AG04450 (cell line): ENCODE measurements at regions not wholly inside any gene's neighbourhood (a gene's known extent, or its start where the extent isn't known, plus 50 kb on each side); places are given as distances from the start of the nearest gene placed in this dataset.

Experiments
- CTCF ChIA-PET: fragments of 300-600, 350-600 bp; formaldehyde crosslinking; extraction: SDS; loops from one replicate; lab custom pipeline; 2022; ENCODE audit warnings: antibody characterized with exemption, inconsistent platforms; lab: Charles Lee
- POLR2A ChIA-PET: fragments of 350-600 bp; formaldehyde crosslinking; extraction: SDS; loops from one replicate; lab custom pipeline; 2021; ENCODE audit warnings: antibody characterized with exemption, inconsistent platforms; lab: Yijun Ruan, JAX
- DNase-seq: peaks from one replicate; pipeline ENCODE4 v3.0.0-alpha.2; 2011; ENCODE audit warnings: low read depth, low spot score
- H3K27ac ChIP-seq: one replicate; pipeline ENCODE4 v1.5.1; 2012; ENCODE audit warnings: low read depth, low read length, control low read depth
- H3K27me3 ChIP-seq: one replicate; pipeline ENCODE4 v1.6.0; 2012; ENCODE audit warnings: low read length; ENCODE audit not compliant: control insufficient read depth, insufficient read depth
- H3K4me3 ChIP-seq: 2 replicates; pipeline ENCODE4 v1.5.1; 2011; ENCODE audit warnings: mild to moderate bottlenecking, low read depth, low read length, control low read depth
- H3K9me3 ChIP-seq: 2 replicates; pipeline ENCODE4 v1.5.1; 2012; ENCODE audit warnings: low read length; ENCODE audit not compliant: control insufficient read depth, insufficient read depth
- TF ChIP-seq, protein P1 (sequence below): IDR thresholded peaks from 2 replicates; pipeline ENCODE4 v1.5.1; 2011; ENCODE audit warnings: low read depth, low read length, control low read depth, inconsistent platforms

GRCh38 chr4:126753592-126753991 is 879.2 kb upstream of the INTU start:
- no peak overlapping the region for H3K4me3 ChIP-seq
- H3K9me3 ChIP-seq = no peaks in the 10 kb centered on the region
- TF ChIP-seq, protein P1, sequence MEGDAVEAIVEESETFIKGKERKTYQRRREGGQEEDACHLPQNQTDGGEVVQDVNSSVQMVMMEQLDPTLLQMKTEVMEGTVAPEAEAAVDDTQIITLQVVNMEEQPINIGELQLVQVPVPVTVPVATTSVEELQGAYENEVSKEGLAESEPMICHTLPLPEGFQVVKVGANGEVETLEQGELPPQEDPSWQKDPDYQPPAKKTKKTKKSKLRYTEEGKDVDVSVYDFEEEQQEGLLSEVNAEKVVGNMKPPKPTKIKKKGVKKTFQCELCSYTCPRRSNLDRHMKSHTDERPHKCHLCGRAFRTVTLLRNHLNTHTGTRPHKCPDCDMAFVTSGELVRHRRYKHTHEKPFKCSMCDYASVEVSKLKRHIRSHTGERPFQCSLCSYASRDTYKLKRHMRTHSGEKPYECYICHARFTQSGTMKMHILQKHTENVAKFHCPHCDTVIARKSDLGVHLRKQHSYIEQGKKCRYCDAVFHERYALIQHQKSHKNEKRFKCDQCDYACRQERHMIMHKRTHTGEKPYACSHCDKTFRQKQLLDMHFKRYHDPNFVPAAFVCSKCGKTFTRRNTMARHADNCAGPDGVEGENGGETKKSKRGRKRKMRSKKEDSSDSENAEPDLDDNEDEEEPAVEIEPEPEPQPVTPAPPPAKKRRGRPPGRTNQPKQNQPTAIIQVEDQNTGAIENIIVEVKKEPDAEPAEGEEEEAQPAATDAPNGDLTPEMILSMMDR = no peak
- ChIA-PET POLR2A (no interaction called here), CTCF (no interaction called here)
- H3K27me3 ChIP-seq = no peaks in the 10 kb centered on the region
- DNase-seq = no peak
- H3K27ac ChIP-seq = no peak overlapping the region

DNA sequence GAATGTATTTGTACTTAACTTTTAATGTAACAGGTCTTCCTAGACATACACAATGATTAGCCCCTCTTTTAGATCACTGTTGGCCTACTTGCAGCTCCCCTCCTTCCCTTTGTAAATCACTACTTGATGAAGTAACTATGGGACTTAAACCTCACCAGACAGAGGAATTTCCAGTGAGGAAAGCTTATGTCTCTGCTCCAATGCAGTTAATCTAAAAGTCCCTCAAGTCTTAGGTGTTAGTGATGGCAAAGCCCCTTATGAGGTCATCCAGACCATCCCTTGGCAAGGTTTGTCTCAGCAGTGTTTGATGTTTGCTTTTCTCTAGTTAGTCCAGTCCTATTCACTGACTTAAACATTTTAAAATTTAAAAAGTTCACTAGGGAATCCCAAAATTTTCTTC is 877.3 kb upstream of the INTU start:
- H3K27me3 ChIP-seq = no peaks in the 10 kb centered on the region
- no peak for DNase-seq
- H3K4me3 ChIP-seq = no peak overlapping the region
- H3K9me3 ChIP-seq = no peaks in the 10 kb centered on the region
- ChIA-PET CTCF (no interaction called here), POLR2A (no interaction called here)
- no peak overlapping the region for H3K27ac ChIP-seq
- TF ChIP-seq, protein P1 = no peak

- Histone ChIP-seq H3K27ac (no peak overlapping the region), H3K27me3 (no peaks in the 10 kb centered on the region), H3K4me3 (no peak overlapping the region), H3K9me3 (no peaks in the 10 kb centered on the region)
- ChIA-PET POLR2A (no interaction called here), CTCF (no interaction called here)
- TF ChIP-seq, protein P1 = no peak
- DNase-seq = no peak
Observed at GRCh38 chr4:126756050-126756829, 876.5 kb upstream of the INTU start.

DNA sequence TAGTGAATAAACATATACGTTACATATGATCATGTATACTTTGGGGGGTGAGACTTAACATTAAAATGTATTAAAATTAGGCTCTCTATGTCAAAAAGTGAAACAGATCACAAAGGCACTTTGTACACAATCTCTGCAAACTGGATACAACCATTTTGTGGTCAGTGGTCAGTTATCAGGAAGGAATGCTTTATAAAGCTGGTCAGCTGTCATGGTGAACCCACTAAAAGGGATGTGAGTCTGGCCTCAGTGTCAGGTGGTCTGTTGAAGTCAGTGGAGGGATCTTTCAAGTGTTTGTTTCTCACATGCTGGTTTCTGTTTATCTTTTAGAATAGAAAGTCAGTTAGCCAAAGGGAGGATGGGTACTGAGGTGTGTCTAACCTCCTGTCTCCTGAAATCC is 875.5 kb upstream of the INTU start:
- ChIA-PET POLR2A (no interaction called here), CTCF (no interaction called here)
- Histone ChIP-seq H3K27ac (no peak overlapping the region), H3K27me3 (no peaks in the 10 kb centered on the region), H3K4me3 (no peak overlapping the region), H3K9me3 (no peaks in the 10 kb centered on the region)
- no peak for DNase-seq
- TF ChIP-seq, protein P1 = no peak

GRCh38 chr4:126758493-126758892 is 874.3 kb upstream of the INTU start:
- ChIA-PET POLR2A (no interaction called here), CTCF (no interaction called here)
- Histone ChIP-seq H3K4me3 (no peak overlapping the region), H3K9me3 (no peaks in the 10 kb centered on the region), H3K27ac (no peak overlapping the region), H3K27me3 (no peaks in the 10 kb centered on the region)
- TF ChIP-seq, protein P1 = no peak
- DNase-seq = no peak
